ENCODE measurements at regions not wholly inside any gene's neighbourhood (a gene's known extent, or its start where the extent isn't known, plus 50 kb on each side); places are given as distances from the start of the nearest gene placed in this dataset.

GRCh38 chr1:61570191-61570590 is 154.8 kb downstream of the TM2D1 start:
- TF ChIP-seq, protein P1, sequence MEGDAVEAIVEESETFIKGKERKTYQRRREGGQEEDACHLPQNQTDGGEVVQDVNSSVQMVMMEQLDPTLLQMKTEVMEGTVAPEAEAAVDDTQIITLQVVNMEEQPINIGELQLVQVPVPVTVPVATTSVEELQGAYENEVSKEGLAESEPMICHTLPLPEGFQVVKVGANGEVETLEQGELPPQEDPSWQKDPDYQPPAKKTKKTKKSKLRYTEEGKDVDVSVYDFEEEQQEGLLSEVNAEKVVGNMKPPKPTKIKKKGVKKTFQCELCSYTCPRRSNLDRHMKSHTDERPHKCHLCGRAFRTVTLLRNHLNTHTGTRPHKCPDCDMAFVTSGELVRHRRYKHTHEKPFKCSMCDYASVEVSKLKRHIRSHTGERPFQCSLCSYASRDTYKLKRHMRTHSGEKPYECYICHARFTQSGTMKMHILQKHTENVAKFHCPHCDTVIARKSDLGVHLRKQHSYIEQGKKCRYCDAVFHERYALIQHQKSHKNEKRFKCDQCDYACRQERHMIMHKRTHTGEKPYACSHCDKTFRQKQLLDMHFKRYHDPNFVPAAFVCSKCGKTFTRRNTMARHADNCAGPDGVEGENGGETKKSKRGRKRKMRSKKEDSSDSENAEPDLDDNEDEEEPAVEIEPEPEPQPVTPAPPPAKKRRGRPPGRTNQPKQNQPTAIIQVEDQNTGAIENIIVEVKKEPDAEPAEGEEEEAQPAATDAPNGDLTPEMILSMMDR (IDR thresholded peaks at IDR 0.05), result no peak
- no peak for TF ChIP-seq POLR2A (IDR thresholded peaks at IDR 0.05)
